GM19043 (cell line): ENCODE measurements at regions not wholly inside any gene's neighbourhood (a gene's known extent, or its start where the extent isn't known, plus 50 kb on each side); places are given as distances from the start of the nearest gene placed in this dataset.

Experiments
- ATAC-seq: cut with Tn5 transposase; IDR thresholded peaks from one replicate; pipeline ENCODE4 v1.9.1; 2021; ENCODE audit warnings: low read depth; ENCODE audit not compliant: unreplicated experiment

GRCh38 chr2:146503366-146503765, 1341.5 kb upstream of the ACVR2A start:
- no peak for ATAC-seq

- no peak for ATAC-seq
Observed at GRCh38 chr2:146496248-146496647, 1348.6 kb upstream of the ACVR2A start.

GRCh38 chr2:146489386-146489785, 1355.4 kb upstream of the ACVR2A start:
- ATAC-seq: no peak

GRCh38 chr2:146481629-146482028, 1363.2 kb upstream of the ACVR2A start:
- ATAC-seq: no peak

GRCh38 chr2:146477383-146477782, 1367.4 kb upstream of the ACVR2A start:
- ATAC-seq: no peak

- no peak for ATAC-seq
Observed at GRCh38 chr2:146468578-146468977, 1376.3 kb upstream of the ACVR2A start.

GRCh38 chr2:146467425-146467824, 1377.4 kb upstream of the ACVR2A start:
- no peak for ATAC-seq

GRCh38 chr2:146465460-146465859, 1379.4 kb upstream of the ACVR2A start:
- ATAC-seq: no peak

GRCh38 chr2:146461068-146461467, 1383.8 kb upstream of the ACVR2A start:
- ATAC-seq: no peak

GRCh38 chr2:146458585-146458984, 1386.2 kb upstream of the ACVR2A start:
- no peak for ATAC-seq

GRCh38 chr2:146457221-146457620, 1387.6 kb upstream of the ACVR2A start:
- ATAC-seq: no peak

GRCh38 chr2:146455325-146455724, 1389.5 kb upstream of the ACVR2A start:
- no peak for ATAC-seq

- ATAC-seq: no peak
Observed at GRCh38 chr2:146451972-146452371, 1392.9 kb upstream of the ACVR2A start.

GRCh38 chr2:146450131-146450530, 1394.7 kb upstream of the ACVR2A start:
- no peak for ATAC-seq

GRCh38 chr2:146444987-146445386, 1399.8 kb upstream of the ACVR2A start:
- ATAC-seq: no peak

GRCh38 chr2:146444085-146444484, 1400.7 kb upstream of the ACVR2A start:
- no peak for ATAC-seq

GRCh38 chr2:146438246-146438645, 1406.6 kb upstream of the ACVR2A start:
- no peak for ATAC-seq

- ATAC-seq: no peak
Observed at GRCh38 chr2:146437712-146438111, 1407.1 kb upstream of the ACVR2A start.

GRCh38 chr2:146433116-146433875, 1411.5 kb upstream of the ACVR2A start:
- ATAC-seq: no peak

GRCh38 chr2:146429366-146429765, 1415.5 kb upstream of the ACVR2A start:
- ATAC-seq: no peak

GRCh38 chr2:146417942-146418341, 1426.9 kb upstream of the ACVR2A start:
- no peak for ATAC-seq

- no peak for ATAC-seq
Observed at GRCh38 chr2:146415291-146415690, 1429.5 kb upstream of the ACVR2A start.

GRCh38 chr2:146414456-146414855, 1430.4 kb upstream of the ACVR2A start:
- no peak for ATAC-seq
